ENCODE measurements at regions not wholly inside any gene's neighbourhood (a gene's known extent, or its start where the extent isn't known, plus 50 kb on each side); places are given as distances from the start of the nearest gene placed in this dataset.

DNA sequence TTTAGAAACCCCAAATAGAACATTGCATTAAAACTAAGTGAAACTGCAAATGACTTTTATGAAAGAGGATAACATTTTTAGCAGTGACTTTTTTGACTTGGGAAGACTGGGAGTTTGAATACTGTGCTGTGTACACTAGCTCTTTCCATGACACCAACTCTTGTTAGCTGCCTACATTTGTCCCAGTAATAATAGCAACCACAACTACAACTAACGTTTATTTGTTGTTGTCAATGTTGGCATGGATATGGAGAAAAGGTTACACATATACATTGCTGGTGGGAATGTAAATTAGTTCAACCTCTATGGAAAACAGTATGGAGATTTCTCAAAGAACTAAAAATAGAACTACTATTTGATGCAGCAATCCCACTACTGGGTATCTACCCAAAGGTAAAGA lies 329.6 kb upstream of the ADAMTS9 start (continued):
- TF ChIP-seq, protein P1, sequence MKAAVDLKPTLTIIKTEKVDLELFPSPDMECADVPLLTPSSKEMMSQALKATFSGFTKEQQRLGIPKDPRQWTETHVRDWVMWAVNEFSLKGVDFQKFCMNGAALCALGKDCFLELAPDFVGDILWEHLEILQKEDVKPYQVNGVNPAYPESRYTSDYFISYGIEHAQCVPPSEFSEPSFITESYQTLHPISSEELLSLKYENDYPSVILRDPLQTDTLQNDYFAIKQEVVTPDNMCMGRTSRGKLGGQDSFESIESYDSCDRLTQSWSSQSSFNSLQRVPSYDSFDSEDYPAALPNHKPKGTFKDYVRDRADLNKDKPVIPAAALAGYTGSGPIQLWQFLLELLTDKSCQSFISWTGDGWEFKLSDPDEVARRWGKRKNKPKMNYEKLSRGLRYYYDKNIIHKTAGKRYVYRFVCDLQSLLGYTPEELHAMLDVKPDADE (IDR thresholded peaks at IDR 0.05) = no peak
- no peak for TF ChIP-seq STAT1 (IDR thresholded peaks at IDR 0.05; ENCODE audit: unreplicated experiment)
- no peak for TF ChIP-seq EZH2phosphoT487 (IDR thresholded peaks at IDR 0.05; ENCODE audit: unreplicated experiment)

DNA sequence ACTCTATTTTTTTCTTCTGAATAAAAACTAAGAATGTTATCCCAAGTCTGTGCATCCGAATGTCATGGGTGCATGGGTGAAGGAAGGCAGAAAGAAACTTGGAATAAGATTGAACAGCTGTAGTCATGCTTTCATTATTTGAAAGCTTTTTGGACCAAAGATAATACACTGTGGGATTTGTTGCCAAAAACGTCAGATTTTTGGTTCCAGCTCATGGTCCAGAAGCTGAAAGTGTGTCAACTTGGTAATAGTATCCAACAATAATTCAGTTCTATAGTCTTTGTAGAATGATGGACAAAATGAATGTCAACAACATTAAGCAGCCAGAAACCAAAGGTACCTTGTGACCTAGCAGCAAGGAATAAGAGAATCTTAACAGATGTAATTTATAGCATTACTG lies 327.9 kb upstream of the ADAMTS9 start:
- peaks cover 16% of the 10 kb centered on the region; the same call in 2 of the 3 replicates for H3K4me1 Mint-ChIP-seq
- H3K9me3 Mint-ChIP-seq = no peaks in the 10 kb centered on the region
- H3K27me3 ChIP-seq (ENCODE audit: insufficient read depth) = no peaks in the 10 kb centered on the region
- DNase-seq (ENCODE audit: low spot score) (no peak), ATAC-seq (no peak)
- H3K4me2 ChIP-seq = no peak overlapping the region
- H2AFZ ChIP-seq = no peak overlapping the region
- H3K36me3 ChIP-seq (ENCODE audit: insufficient read depth) = no peaks in the 10 kb centered on the region
- H3K27ac Mint-ChIP-seq = no peak overlapping the region
- H3K4me1 ChIP-seq (ENCODE audit: insufficient read depth) = peaks cover 15% of the 10 kb centered on the region
- H3K9me2 ChIP-seq (ENCODE audit: insufficient read depth) = no peaks in the 10 kb centered on the region
- no peak overlapping the region for H3K4me3 Mint-ChIP-seq
- H3K27me3 Mint-ChIP-seq (ENCODE audit: insufficient read depth, low read depth, poor library complexity) = no peaks in the 10 kb centered on the region
- no peaks in the 10 kb centered on the region for H3F3A ChIP-seq (replicated peaks; ENCODE audit: low read depth)
- H3K4me3 ChIP-seq = no peak overlapping the region
- no peak overlapping the region for H3K27ac ChIP-seq (ENCODE audit: low read depth)
- no peaks in the 10 kb centered on the region for H3K79me2 ChIP-seq (replicated peaks; ENCODE audit: insufficient read depth)
- H4K20me1 ChIP-seq (replicated peaks; ENCODE audit: insufficient read depth) = no peaks in the 10 kb centered on the region
- H3K36me3 Mint-ChIP-seq (ENCODE audit: low read depth) = no peaks in the 10 kb centered on the region
- TF ChIP-seq ZNF114 (CRISPR knock-in tag; IDR thresholded peaks at IDR 0.05) (no peak), POLR2AphosphoS5 (IDR thresholded peaks at IDR 0.05; ENCODE audit: low read depth) (no peak), JUNB (IDR thresholded peaks at IDR 0.05; ENCODE audit: unreplicated experiment) (no peak), CREB1 (CRISPR knock-in tag; IDR thresholded peaks at IDR 0.05; ENCODE audit: low read depth) (no peak), STAT1 (IDR thresholded peaks at IDR 0.05; ENCODE audit: unreplicated experiment) (no peak), ZNF331 (CRISPR knock-in tag; IDR thresholded peaks at IDR 0.05; ENCODE audit: low read depth) (no peak), EZH2 (IDR thresholded peaks at IDR 0.05; ENCODE audit: low read depth, unreplicated experiment) (no peak), NANOG (IDR thresholded peaks at IDR 0.05; ENCODE audit: borderline replicate concordance) (no peak)
- TF ChIP-seq, protein P2, sequence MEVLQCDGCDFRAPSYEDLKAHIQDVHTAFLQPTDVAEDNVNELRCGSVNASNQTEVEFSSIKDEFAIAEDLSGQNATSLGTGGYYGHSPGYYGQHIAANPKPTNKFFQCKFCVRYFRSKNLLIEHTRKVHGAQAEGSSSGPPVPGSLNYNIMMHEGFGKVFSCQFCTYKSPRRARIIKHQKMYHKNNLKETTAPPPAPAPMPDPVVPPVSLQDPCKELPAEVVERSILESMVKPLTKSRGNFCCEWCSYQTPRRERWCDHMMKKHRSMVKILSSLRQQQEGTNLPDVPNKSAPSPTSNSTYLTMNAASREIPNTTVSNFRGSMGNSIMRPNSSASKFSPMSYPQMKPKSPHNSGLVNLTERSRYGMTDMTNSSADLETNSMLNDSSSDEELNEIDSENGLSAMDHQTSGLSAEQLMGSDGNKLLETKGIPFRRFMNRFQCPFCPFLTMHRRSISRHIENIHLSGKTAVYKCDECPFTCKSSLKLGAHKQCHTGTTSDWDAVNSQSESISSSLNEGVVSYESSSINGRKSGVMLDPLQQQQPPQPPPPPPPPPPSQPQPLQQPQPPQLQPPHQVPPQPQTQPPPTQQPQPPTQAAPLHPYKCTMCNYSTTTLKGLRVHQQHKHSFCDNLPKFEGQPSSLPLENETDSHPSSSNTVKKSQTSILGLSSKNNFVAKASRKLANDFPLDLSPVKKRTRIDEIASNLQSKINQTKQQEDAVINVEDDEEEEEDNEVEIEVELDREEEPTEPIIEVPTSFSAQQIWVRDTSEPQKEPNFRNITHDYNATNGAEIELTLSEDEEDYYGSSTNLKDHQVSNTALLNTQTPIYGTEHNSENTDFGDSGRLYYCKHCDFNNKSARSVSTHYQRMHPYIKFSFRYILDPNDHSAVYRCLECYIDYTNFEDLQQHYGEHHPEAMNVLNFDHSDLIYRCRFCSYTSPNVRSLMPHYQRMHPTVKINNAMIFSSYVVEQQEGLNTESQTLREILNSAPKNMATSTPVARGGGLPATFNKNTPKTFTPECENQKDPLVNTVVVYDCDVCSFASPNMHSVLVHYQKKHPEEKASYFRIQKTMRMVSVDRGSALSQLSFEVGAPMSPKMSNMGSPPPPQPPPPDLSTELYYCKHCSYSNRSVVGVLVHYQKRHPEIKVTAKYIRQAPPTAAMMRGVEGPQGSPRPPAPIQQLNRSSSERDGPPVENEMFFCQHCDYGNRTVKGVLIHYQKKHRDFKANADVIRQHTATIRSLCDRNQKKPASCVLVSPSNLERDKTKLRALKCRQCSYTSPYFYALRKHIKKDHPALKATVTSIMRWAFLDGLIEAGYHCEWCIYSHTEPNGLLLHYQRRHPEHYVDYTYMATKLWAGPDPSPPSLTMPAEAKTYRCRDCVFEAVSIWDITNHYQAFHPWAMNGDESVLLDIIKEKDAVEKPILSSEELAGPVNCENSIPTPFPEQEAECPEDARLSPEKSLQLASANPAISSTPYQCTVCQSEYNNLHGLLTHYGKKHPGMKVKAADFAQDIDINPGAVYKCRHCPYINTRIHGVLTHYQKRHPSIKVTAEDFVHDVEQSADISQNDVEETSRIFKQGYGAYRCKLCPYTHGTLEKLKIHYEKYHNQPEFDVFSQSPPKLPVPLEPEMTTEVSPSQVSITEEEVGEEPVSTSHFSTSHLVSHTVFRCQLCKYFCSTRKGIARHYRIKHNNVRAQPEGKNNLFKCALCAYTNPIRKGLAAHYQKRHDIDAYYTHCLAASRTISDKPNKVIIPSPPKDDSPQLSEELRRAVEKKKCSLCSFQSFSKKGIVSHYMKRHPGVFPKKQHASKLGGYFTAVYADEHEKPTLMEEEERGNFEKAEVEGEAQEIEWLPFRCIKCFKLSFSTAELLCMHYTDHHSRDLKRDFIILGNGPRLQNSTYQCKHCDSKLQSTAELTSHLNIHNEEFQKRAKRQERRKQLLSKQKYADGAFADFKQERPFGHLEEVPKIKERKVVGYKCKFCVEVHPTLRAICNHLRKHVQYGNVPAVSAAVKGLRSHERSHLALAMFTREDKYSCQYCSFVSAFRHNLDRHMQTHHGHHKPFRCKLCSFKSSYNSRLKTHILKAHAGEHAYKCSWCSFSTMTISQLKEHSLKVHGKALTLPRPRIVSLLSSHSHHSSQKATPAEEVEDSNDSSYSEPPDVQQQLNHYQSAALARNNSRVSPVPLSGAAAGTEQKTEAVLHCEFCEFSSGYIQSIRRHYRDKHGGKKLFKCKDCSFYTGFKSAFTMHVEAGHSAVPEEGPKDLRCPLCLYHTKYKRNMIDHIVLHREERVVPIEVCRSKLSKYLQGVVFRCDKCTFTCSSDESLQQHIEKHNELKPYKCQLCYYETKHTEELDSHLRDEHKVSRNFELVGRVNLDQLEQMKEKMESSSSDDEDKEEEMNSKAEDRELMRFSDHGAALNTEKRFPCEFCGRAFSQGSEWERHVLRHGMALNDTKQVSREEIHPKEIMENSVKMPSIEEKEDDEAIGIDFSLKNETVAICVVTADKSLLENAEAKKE (CRISPR knock-in tag; IDR thresholded peaks at IDR 0.05) = no peak
- TF ChIP-seq, protein P3, sequence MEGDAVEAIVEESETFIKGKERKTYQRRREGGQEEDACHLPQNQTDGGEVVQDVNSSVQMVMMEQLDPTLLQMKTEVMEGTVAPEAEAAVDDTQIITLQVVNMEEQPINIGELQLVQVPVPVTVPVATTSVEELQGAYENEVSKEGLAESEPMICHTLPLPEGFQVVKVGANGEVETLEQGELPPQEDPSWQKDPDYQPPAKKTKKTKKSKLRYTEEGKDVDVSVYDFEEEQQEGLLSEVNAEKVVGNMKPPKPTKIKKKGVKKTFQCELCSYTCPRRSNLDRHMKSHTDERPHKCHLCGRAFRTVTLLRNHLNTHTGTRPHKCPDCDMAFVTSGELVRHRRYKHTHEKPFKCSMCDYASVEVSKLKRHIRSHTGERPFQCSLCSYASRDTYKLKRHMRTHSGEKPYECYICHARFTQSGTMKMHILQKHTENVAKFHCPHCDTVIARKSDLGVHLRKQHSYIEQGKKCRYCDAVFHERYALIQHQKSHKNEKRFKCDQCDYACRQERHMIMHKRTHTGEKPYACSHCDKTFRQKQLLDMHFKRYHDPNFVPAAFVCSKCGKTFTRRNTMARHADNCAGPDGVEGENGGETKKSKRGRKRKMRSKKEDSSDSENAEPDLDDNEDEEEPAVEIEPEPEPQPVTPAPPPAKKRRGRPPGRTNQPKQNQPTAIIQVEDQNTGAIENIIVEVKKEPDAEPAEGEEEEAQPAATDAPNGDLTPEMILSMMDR (conservative IDR thresholded peaks at IDR 0.05; ENCODE audit: low read depth in 2 of 2) = no peak
- TF ChIP-seq, protein P4, sequence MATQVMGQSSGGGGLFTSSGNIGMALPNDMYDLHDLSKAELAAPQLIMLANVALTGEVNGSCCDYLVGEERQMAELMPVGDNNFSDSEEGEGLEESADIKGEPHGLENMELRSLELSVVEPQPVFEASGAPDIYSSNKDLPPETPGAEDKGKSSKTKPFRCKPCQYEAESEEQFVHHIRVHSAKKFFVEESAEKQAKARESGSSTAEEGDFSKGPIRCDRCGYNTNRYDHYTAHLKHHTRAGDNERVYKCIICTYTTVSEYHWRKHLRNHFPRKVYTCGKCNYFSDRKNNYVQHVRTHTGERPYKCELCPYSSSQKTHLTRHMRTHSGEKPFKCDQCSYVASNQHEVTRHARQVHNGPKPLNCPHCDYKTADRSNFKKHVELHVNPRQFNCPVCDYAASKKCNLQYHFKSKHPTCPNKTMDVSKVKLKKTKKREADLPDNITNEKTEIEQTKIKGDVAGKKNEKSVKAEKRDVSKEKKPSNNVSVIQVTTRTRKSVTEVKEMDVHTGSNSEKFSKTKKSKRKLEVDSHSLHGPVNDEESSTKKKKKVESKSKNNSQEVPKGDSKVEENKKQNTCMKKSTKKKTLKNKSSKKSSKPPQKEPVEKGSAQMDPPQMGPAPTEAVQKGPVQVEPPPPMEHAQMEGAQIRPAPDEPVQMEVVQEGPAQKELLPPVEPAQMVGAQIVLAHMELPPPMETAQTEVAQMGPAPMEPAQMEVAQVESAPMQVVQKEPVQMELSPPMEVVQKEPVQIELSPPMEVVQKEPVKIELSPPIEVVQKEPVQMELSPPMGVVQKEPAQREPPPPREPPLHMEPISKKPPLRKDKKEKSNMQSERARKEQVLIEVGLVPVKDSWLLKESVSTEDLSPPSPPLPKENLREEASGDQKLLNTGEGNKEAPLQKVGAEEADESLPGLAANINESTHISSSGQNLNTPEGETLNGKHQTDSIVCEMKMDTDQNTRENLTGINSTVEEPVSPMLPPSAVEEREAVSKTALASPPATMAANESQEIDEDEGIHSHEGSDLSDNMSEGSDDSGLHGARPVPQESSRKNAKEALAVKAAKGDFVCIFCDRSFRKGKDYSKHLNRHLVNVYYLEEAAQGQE (IDR thresholded peaks at IDR 0.05; ENCODE audit: unreplicated experiment) = no peak
